Neural cell (in vitro differentiated cells): ENCODE measurements at regions not wholly inside any gene's neighbourhood (a gene's known extent, or its start where the extent isn't known, plus 50 kb on each side); places are given as distances from the start of the nearest gene placed in this dataset.

Source experiments
- H2AFZ ChIP-seq: fragments of 200-600, 300-800 bp; sonication (generic), shearing (Covaris generic); 2 replicates; pipeline ENCODE4 v1.6.0; 2014; ENCODE audit warnings: low read depth, mild to moderate bottlenecking, antibody characterized with exemption, low read length, moderate library complexity
- H3F3A ChIP-seq: fragments of 200-600 bp; shearing (Covaris generic); 2 replicates; pipeline ENCODE4 v1.6.1; 2016; ENCODE audit warnings: mild to moderate bottlenecking, moderate library complexity, mixed read lengths, antibody characterized with exemption, low read length; ENCODE audit not compliant: insufficient read depth, poor library complexity, severe bottlenecking
- H3K27ac ChIP-seq: fragments of 200-600, 300-800 bp; sonication (generic), shearing (Covaris generic); 2 replicates; pipeline ENCODE4 v1.5.1; 2014; ENCODE audit warnings: mild to moderate bottlenecking, low read length, moderate library complexity
- H3K27me3 ChIP-seq: fragments of 300-800, 200-600 bp; sonication (generic), shearing (Covaris generic); 2 replicates; pipeline ENCODE4 v1.6.0; 2014; ENCODE audit warnings: mild to moderate bottlenecking, low read depth, low read length, moderate library complexity; ENCODE audit not compliant: insufficient read depth
- H3K36me3 ChIP-seq: fragments of 300-800, 200-600 bp; sonication (generic), shearing (Covaris generic); 2 replicates; pipeline ENCODE4 v1.5.1; 2014; ENCODE audit warnings: mild to moderate bottlenecking, antibody characterized with exemption, low read length, moderate library complexity; ENCODE audit not compliant: insufficient read depth
- H3K4me2 ChIP-seq: fragments of 300-800, 200-600 bp; sonication (generic), shearing (Covaris generic); 2 replicates; pipeline ENCODE4 v1.6.0; 2014; ENCODE audit warnings: mild to moderate bottlenecking, low read length
- H3K4me3 ChIP-seq: fragments of 300-800, 200-600 bp; sonication (generic), shearing (Covaris generic); 2 replicates; pipeline ENCODE4 v1.5.1; 2014; ENCODE audit warnings: mild to moderate bottlenecking, low read length, moderate library complexity
- H3K79me2 ChIP-seq: fragments of 200-600 bp; shearing (Covaris generic); replicated peaks from 2 replicates; pipeline ENCODE4 v1.6.0; 2014; ENCODE audit warnings: mild to moderate bottlenecking, low read length, moderate library complexity; ENCODE audit not compliant: insufficient read depth
- H3K9ac ChIP-seq: fragments of 300-800, 200-600 bp; sonication (generic), shearing (Covaris generic); 2 replicates; pipeline ENCODE4 v1.6.1; 2016; ENCODE audit warnings: mild to moderate bottlenecking, low read length, mixed read lengths
- H3K9me2 ChIP-seq: fragments of 200-600 bp; shearing (Covaris generic); 2 replicates; pipeline ENCODE4 v1.6.1; 2016; ENCODE audit warnings: mild to moderate bottlenecking, low read length, mixed read lengths; ENCODE audit not compliant: insufficient read depth
- H3K9me3 ChIP-seq: fragments of 200-600, 300-800 bp; sonication (generic), shearing (Covaris generic); 2 replicates; pipeline ENCODE4 v1.6.1; 2016; ENCODE audit warnings: mild to moderate bottlenecking, mixed run types, low read length, moderate library complexity, mixed read lengths
- H4K20me1 ChIP-seq: fragments of 200-600 bp; shearing (Covaris generic); 2 replicates; pipeline ENCODE4 v1.6.1; 2016; ENCODE audit warnings: mild to moderate bottlenecking, mixed run types; ENCODE audit not compliant: insufficient read depth
- CTCF ChIP-seq: fragments of 450-650 bp; IDR thresholded peaks from 2 replicates; pipeline ENCODE4 v1.5.1; 2014; ENCODE audit warnings: antibody characterized with exemption, mild to moderate bottlenecking, moderate library complexity; ENCODE audit not compliant: poor library complexity, severe bottlenecking
- EP300 ChIP-seq: fragments of 450-650 bp; conservative IDR thresholded peaks from 2 replicates; pipeline ENCODE4 v1.6.1; 2014; ENCODE audit warnings: antibody characterized with exemption, mild to moderate bottlenecking, moderate library complexity; ENCODE audit not compliant: poor library complexity, severe bottlenecking
- EZH2 ChIP-seq: fragments of 200-600, 300-800 bp; shearing (Covaris generic), sonication (generic); IDR thresholded peaks from 2 replicates; pipeline ENCODE4 v1.6.1; 2014; ENCODE audit warnings: antibody characterized with exemption, low read length, borderline replicate concordance, mild to moderate bottlenecking; ENCODE audit not compliant: insufficient read depth, poor library complexity, severe bottlenecking
- MXI1 ChIP-seq: fragments of 450-650 bp; conservative IDR thresholded peaks from 2 replicates; pipeline ENCODE4 v1.6.1; 2014; ENCODE audit warnings: antibody characterized with exemption, mild to moderate bottlenecking; ENCODE audit not compliant: poor library complexity, severe bottlenecking
- POLR2AphosphoS5 ChIP-seq: IDR thresholded peaks from 2 replicates; pipeline ENCODE4 v1.6.1; 2012
- RAD21 ChIP-seq: fragments of 450-650 bp; conservative IDR thresholded peaks from 2 replicates; pipeline ENCODE4 v1.6.1; 2014; ENCODE audit warnings: antibody characterized with exemption, mild to moderate bottlenecking, moderate library complexity
- REST ChIP-seq: IDR thresholded peaks from 2 replicates; pipeline ENCODE4 v1.6.1; 2012; ENCODE audit warnings: borderline replicate concordance
- SMC3 ChIP-seq: fragments of 450-650 bp; conservative IDR thresholded peaks from 2 replicates; pipeline ENCODE4 v1.6.1; 2014; ENCODE audit warnings: antibody characterized with exemption, mild to moderate bottlenecking, moderate library complexity; ENCODE audit not compliant: poor library complexity
- TAF1 ChIP-seq: IDR thresholded peaks from 2 replicates; pipeline ENCODE4 v1.6.1; 2012; ENCODE audit warnings: low read depth

GRCh38 chr13:109385242-109385560 is 401.2 kb downstream of the IRS2 start:
- H3K79me2 ChIP-seq = no peaks in the 10 kb centered on the region
- no peak for TF ChIP-seq SMC3
- no peak for TF ChIP-seq CTCF
- TF ChIP-seq EP300 = no peak
- TF ChIP-seq RAD21 = no peak
- no peak for TF ChIP-seq POLR2AphosphoS5
- no peak for TF ChIP-seq EZH2
- TF ChIP-seq REST = no peak
- TF ChIP-seq MXI1 = no peak
- TF ChIP-seq TAF1 = no peak
- no peaks in the 10 kb centered on the region for H3K27me3 ChIP-seq
- H3K36me3 ChIP-seq = no peaks in the 10 kb centered on the region
- no peaks in the 10 kb centered on the region for H4K20me1 ChIP-seq
- H3K4me2 ChIP-seq = no peak overlapping the region
- no peaks in the 10 kb centered on the region for H3K9me3 ChIP-seq
- H3K27ac ChIP-seq = no peak overlapping the region
- no peak overlapping the region for H3K9ac ChIP-seq
- H3F3A ChIP-seq = no peaks in the 10 kb centered on the region
- H3K4me3 ChIP-seq = no peak overlapping the region
- no peaks in the 10 kb centered on the region for H3K9me2 ChIP-seq
- no peak overlapping the region for H2AFZ ChIP-seq

- H3K4me3 ChIP-seq = no peak overlapping the region
- H3K27me3 ChIP-seq = no peaks in the 10 kb centered on the region
- H3K9ac ChIP-seq = no peak overlapping the region
- no peak for TF ChIP-seq POLR2AphosphoS5
- TF ChIP-seq REST = no peak
- TF ChIP-seq MXI1 = no peak
- TF ChIP-seq CTCF = no peak
- TF ChIP-seq EZH2 = no peak
- no peak for TF ChIP-seq TAF1
- TF ChIP-seq SMC3 = no peak
- TF ChIP-seq RAD21 = no peak
- TF ChIP-seq EP300 = no peak
- no peak overlapping the region for H3K4me2 ChIP-seq
- H4K20me1 ChIP-seq = no peaks in the 10 kb centered on the region
- no peak overlapping the region for H2AFZ ChIP-seq
- H3K9me3 ChIP-seq = no peaks in the 10 kb centered on the region
- no peaks in the 10 kb centered on the region for H3K36me3 ChIP-seq
- H3K9me2 ChIP-seq = no peaks in the 10 kb centered on the region
- H3F3A ChIP-seq = no peaks in the 10 kb centered on the region
- H3K79me2 ChIP-seq = no peaks in the 10 kb centered on the region
- no peak overlapping the region for H3K27ac ChIP-seq
Observed at GRCh38 chr13:109384491-109385241, 401.7 kb downstream of the IRS2 start.
